ENCODE measurements at regions not wholly inside any gene's neighbourhood (a gene's known extent, or its start where the extent isn't known, plus 50 kb on each side); places are given as distances from the start of the nearest gene placed in this dataset.

DNA sequence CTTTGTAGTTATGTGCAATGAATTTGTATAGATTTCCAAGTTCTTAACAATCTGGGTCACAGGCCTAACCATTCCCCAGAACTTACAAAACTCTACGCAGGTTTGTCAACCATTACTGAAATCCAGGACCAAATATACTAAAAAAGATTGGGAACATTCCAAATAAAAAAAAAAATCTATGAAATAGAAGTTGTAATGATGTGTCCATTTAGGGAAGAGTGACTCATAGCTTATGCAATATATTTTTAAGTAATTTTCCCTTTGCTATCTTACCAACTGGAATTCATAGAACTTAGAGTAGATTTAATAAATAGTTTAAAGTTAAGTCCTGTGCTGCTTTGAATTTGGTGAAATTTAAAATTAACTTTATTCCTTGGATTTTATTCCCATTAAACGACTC lies 393.2 kb downstream of the PMP22 start:
- no peaks in the 10 kb centered on the region for H3K36me3 Mint-ChIP-seq (ENCODE audit: insufficient read depth, unreplicated experiment)
- no peaks in the 10 kb centered on the region for H3K4me1 Mint-ChIP-seq (ENCODE audit: low read depth, unreplicated experiment)
- no peak for DNase-seq
- H3K27me3 Mint-ChIP-seq (ENCODE audit: unreplicated experiment): no peaks in the 10 kb centered on the region
- BruUV-seq (replicated peaks): no TSS peak
- no peak overlapping the region for H3K27ac Mint-ChIP-seq (ENCODE audit: unreplicated experiment)
- no peak overlapping the region for H3K4me3 Mint-ChIP-seq (ENCODE audit: low read depth, unreplicated experiment)
- no peak for TF ChIP-seq CTCF (IDR thresholded peaks at IDR 0.05; ENCODE audit: unreplicated experiment)
- CTCF ChIA-PET: interaction anchor here (0.6 kb wide), 1 partner anchor 1705 kb away, joined by 6 read pairs; no protein-coding TSS in a partner anchor
- peaks cover 20% of the 10 kb centered on the region for H3K9me3 Mint-ChIP-seq (ENCODE audit: low read depth, unreplicated experiment)
- intact Hi-C loops (cut with micrococcal nuclease; ENCODE audit: unreplicated experiment): loop anchor here (10.0 kb wide), 1 partner anchor 187 kb away; no protein-coding TSS in a partner anchor

- no peak for TF ChIP-seq CTCF (IDR thresholded peaks at IDR 0.05; ENCODE audit: unreplicated experiment)
- H3K36me3 Mint-ChIP-seq (ENCODE audit: insufficient read depth, unreplicated experiment): no peaks in the 10 kb centered on the region
- BruUV-seq (replicated peaks): no TSS peak
- H3K27me3 Mint-ChIP-seq (ENCODE audit: unreplicated experiment): no peaks in the 10 kb centered on the region
- H3K9me3 Mint-ChIP-seq (ENCODE audit: low read depth, unreplicated experiment): peaks cover 20% of the 10 kb centered on the region
- no peak overlapping the region for H3K27ac Mint-ChIP-seq (ENCODE audit: unreplicated experiment)
- no peak for DNase-seq
- H3K4me1 Mint-ChIP-seq (ENCODE audit: low read depth, unreplicated experiment): no peaks in the 10 kb centered on the region
- H3K4me3 Mint-ChIP-seq (ENCODE audit: low read depth, unreplicated experiment): no peak overlapping the region
- CTCF ChIA-PET: no interaction called here
- intact Hi-C loops (cut with micrococcal nuclease; ENCODE audit: unreplicated experiment): no loop called here
These were observed 398.9 kb downstream of the PMP22 start for GRCh38 chr17:14866266-14866665.

- Mint-ChIP-seq H3K4me1 (ENCODE audit: low read depth, unreplicated experiment) (no peaks in the 10 kb centered on the region), H3K36me3 (ENCODE audit: insufficient read depth, unreplicated experiment) (no peaks in the 10 kb centered on the region), H3K27ac (ENCODE audit: unreplicated experiment) (no peak overlapping the region), H3K4me3 (ENCODE audit: low read depth, unreplicated experiment) (no peak overlapping the region), H3K27me3 (ENCODE audit: unreplicated experiment) (no peaks in the 10 kb centered on the region), H3K9me3 (ENCODE audit: low read depth, unreplicated experiment) (peaks cover 16% of the 10 kb centered on the region)
- intact Hi-C loops (cut with micrococcal nuclease; ENCODE audit: unreplicated experiment): no loop called here
- no TSS peak for BruUV-seq (replicated peaks)
- TF ChIP-seq CTCF (IDR thresholded peaks at IDR 0.05; ENCODE audit: unreplicated experiment): no peak
- CTCF ChIA-PET: no interaction called here
- DNase-seq: no peak
These were observed 401.0 kb downstream of the PMP22 start for GRCh38 chr17:14864127-14864526.

DNA sequence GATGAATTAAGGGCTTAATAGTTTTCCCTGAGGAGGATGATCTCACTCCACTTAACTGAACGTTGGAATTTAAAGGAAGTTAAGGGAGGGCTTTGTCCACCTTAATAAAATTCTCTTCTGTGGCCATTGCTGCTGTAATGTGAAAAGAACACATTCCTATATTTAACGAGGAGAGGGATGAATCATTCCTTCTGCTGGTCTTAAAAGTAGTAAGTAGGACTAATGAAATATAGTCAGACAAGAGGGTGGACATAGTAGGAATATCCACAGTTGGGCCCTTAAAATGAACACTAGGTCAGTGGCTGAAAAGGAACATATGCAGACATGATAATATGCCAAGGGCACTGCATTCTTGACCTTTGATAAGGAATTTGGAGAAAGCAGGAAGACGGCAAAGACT lies 405.6 kb downstream of the PMP22 start:
- H3K27ac Mint-ChIP-seq (ENCODE audit: unreplicated experiment): no peak overlapping the region
- intact Hi-C loops (cut with micrococcal nuclease; ENCODE audit: unreplicated experiment): no loop called here
- no peaks in the 10 kb centered on the region for H3K27me3 Mint-ChIP-seq (ENCODE audit: unreplicated experiment)
- no peak overlapping the region for H3K4me3 Mint-ChIP-seq (ENCODE audit: low read depth, unreplicated experiment)
- BruUV-seq (replicated peaks): no TSS peak
- H3K36me3 Mint-ChIP-seq (ENCODE audit: insufficient read depth, unreplicated experiment): no peaks in the 10 kb centered on the region
- no peak for TF ChIP-seq CTCF (IDR thresholded peaks at IDR 0.05; ENCODE audit: unreplicated experiment)
- H3K9me3 Mint-ChIP-seq (ENCODE audit: low read depth, unreplicated experiment): peaks cover 10% of the 10 kb centered on the region
- H3K4me1 Mint-ChIP-seq (ENCODE audit: low read depth, unreplicated experiment): no peaks in the 10 kb centered on the region
- DNase-seq: no peak
- CTCF ChIA-PET: no interaction called here

Data from Calu3 (cell line).